ENCODE measurements at regions not wholly inside any gene's neighbourhood (a gene's known extent, or its start where the extent isn't known, plus 50 kb on each side); places are given as distances from the start of the nearest gene placed in this dataset.

DNA sequence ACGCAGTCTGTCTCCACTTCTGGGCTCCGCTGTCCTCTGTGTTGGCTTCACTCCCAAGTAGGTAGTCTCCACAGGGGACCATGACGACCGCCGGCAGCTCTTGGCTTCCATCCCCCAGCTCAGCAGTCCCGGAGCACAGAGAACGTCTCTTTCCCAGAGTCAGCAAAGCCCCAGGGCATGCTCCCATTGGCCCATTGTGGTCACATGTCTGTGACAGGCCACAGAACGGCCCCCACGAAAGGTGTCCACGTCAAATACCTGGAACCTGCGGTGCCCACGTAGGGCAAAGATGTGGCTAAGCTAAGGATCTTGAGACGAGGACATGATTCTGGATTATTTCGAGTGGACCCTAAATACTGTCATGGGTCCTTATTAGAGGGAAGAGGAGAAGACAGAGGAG is 438.4 kb upstream of the SULF2 start:
- Histone ChIP-seq H3K4me3 (no peak overlapping the region), H3K36me3 (no peaks in the 10 kb centered on the region), H3K27ac (no peak overlapping the region), H3K4me1 (no peaks in the 10 kb centered on the region), H3K27me3 (peaks cover 0 to 5% (median 0%) of the 10 kb centered on the region in 9 donors), H3K9me3 (no peaks in the 10 kb centered on the region)
- WGBS, 4 donors: 79 to 90% (median 85%) methylated on average over 14 of the region's 14 CpGs
- intact Hi-C loops (cut with DNase I): no loop called here
- no peak for TF ChIP-seq POLR2A (IDR thresholded peaks at IDR 0.05)
- TF ChIP-seq, protein P1, sequence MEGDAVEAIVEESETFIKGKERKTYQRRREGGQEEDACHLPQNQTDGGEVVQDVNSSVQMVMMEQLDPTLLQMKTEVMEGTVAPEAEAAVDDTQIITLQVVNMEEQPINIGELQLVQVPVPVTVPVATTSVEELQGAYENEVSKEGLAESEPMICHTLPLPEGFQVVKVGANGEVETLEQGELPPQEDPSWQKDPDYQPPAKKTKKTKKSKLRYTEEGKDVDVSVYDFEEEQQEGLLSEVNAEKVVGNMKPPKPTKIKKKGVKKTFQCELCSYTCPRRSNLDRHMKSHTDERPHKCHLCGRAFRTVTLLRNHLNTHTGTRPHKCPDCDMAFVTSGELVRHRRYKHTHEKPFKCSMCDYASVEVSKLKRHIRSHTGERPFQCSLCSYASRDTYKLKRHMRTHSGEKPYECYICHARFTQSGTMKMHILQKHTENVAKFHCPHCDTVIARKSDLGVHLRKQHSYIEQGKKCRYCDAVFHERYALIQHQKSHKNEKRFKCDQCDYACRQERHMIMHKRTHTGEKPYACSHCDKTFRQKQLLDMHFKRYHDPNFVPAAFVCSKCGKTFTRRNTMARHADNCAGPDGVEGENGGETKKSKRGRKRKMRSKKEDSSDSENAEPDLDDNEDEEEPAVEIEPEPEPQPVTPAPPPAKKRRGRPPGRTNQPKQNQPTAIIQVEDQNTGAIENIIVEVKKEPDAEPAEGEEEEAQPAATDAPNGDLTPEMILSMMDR (IDR thresholded peaks at IDR 0.05): no peak
- ATAC-seq (no peak), DNase-seq (no peak)

DNA sequence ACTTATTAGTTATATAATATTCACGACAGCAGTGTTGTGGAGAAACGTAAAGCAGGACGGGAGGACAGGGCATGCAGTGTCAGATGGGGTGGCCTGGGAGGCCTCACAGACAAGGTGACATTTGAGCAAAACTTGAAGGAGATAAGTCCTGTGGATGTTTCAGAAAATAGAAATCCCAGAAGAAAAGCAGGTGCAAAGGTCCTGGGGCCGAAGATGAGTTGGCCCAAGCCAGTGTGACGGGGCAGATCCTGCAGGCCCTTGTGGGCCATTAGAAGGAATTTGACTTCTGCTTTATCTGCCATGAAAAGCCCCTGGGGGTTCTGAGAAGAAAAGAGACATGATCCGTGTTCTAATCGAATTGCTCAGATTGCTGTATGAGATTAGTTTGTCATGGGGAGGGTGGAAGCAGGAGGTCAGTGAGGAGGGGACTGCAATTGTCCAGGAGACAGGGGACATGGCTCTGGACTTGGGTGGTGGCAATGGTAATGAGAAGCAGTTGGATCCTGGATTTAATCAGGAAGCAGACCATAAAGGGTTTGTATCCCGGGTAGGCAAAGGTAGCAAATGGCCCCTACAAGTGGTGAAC is 437.4 kb upstream of the SULF2 start:
- ATAC-seq (no peak), DNase-seq (no peak)
- no peak overlapping the region for H3K27ac ChIP-seq
- 85 to 92% (median 89%) methylated on average over 8 of the region's 8 CpGs for WGBS, 4 donors
- H3K27me3 ChIP-seq: peaks cover 0 to 5% (median 0%) of the 10 kb centered on the region in 9 donors
- no peaks in the 10 kb centered on the region for H3K9me3 ChIP-seq
- H3K36me3 ChIP-seq: no peaks in the 10 kb centered on the region
- no peaks in the 10 kb centered on the region for H3K4me1 ChIP-seq
- TF ChIP-seq, protein P1 (IDR thresholded peaks at IDR 0.05): no peak
- TF ChIP-seq POLR2A (IDR thresholded peaks at IDR 0.05): no peak
- H3K4me3 ChIP-seq: no peak overlapping the region
- intact Hi-C loops (cut with DNase I): no loop called here

DNA sequence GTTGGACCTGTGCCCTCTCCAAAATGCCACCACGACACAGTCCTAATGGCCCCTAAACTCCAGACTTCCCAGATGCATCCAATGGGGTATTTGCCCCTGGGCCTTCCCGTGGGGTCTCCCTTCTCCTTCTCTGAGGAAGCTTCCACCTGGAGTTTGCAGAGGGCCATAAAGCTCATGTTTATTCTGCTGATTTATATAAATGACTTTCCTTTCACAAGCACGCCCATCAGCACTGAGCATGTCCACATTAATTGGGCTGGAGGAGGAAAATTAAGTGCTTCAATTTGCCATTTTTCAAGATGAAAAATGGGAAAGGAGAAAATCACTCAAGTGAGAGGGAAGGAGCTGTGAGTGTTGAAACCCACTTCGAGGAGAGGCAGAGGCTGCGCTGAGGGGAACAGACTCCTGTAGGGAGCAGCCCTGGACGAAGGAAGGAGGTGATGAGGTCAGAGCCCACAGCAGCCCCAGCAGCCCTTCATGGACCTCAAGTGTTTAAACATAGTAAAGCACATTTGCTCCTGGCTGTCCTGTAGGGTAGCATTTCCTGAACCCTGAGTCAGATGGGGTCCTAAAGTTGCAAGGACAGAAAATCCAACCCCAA is 434.9 kb upstream of the SULF2 start:
- WGBS, 4 donors: 72 to 76% (median 74%) methylated on average over 6 of the region's 6 CpGs
- DNase-seq (no peak), ATAC-seq (no peak)
- Histone ChIP-seq H3K4me3 (no peak overlapping the region), H3K27me3 (peaks cover 0 to 5% (median 0%) of the 10 kb centered on the region in 9 donors), H3K9me3 (no peaks in the 10 kb centered on the region), H3K27ac (no peak overlapping the region), H3K4me1 (no peaks in the 10 kb centered on the region), H3K36me3 (no peaks in the 10 kb centered on the region)
- no peak for TF ChIP-seq POLR2A (IDR thresholded peaks at IDR 0.05)
- TF ChIP-seq, protein P1 (IDR thresholded peaks at IDR 0.05): no peak
- intact Hi-C loops (cut with DNase I): no loop called here

DNA sequence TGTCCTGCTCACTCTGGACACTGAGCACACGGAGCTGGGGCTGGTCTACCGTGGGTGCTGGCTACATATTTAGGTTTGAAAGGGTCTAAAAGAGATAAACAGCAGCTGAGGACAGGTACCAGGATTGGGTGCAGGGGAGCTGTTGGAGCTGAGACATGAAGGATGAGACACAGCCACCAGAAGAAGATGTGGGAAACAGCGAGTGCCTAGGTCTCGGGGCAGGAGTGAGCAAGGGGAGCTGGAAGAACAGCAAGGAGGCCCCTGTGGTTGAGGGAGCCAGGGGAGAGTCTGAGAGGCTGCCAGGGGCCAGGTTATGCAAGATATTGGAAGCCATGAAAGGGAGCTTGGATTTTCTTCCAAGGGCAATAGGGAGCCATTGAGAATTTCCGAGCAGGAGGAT is 434.0 kb upstream of the SULF2 start:
- 80 to 89% (median 82%) methylated on average over 5 of the region's 5 CpGs for WGBS, 4 donors
- H3K4me1 ChIP-seq: no peaks in the 10 kb centered on the region
- ATAC-seq (no peak), DNase-seq (no peak)
- no peaks in the 10 kb centered on the region for H3K9me3 ChIP-seq
- H3K27ac ChIP-seq: no peak overlapping the region
- intact Hi-C loops (cut with DNase I): no loop called here
- no peaks in the 10 kb centered on the region for H3K36me3 ChIP-seq
- peaks cover 0 to 5% (median 0%) of the 10 kb centered on the region in 9 donors for H3K27me3 ChIP-seq
- H3K4me3 ChIP-seq: no peak overlapping the region
- TF ChIP-seq, protein P1 (IDR thresholded peaks at IDR 0.05): no peak
- TF ChIP-seq POLR2A (IDR thresholded peaks at IDR 0.05): no peak
